ENCODE measurements at regions not wholly inside any gene's neighbourhood (a gene's known extent, or its start where the extent isn't known, plus 50 kb on each side); places are given as distances from the start of the nearest gene placed in this dataset.
"Not testable (repeated sequence)": the region's sequence is repeated elsewhere in the genome, so short reads cannot be mapped to it uniquely, and the experiment has no call there.

- no peak for DNase-seq
Observed at GRCh38 chr15:66865622-66866611, 163.9 kb downstream of the SMAD6 start.

- no peak for DNase-seq
Observed at GRCh38 chr15:66866656-66867055, 164.6 kb downstream of the SMAD6 start.

- DNase-seq = no peak
Observed at GRCh38 chr15:66868918-66869317, 166.9 kb downstream of the SMAD6 start.

- no peak for DNase-seq
Observed at GRCh38 chr15:66870880-66871388, 168.9 kb downstream of the SMAD6 start.

- no peak for DNase-seq
Observed at GRCh38 chr15:66872405-66872804, 170.4 kb downstream of the SMAD6 start.

- not testable (repeated sequence) for DNase-seq
Observed at GRCh38 chr15:66873331-66873730, 171.3 kb downstream of the SMAD6 start.

GRCh38 chr15:66873856-66874255 is 171.8 kb downstream of the SMAD6 start:
- no peak for DNase-seq

GRCh38 chr15:66875588-66876420 is 173.8 kb downstream of the SMAD6 start:
- no peak for DNase-seq

- DNase-seq = no peak
Observed at GRCh38 chr15:66876421-66876730, 174.3 kb downstream of the SMAD6 start.

- DNase-seq = no peak
Observed at GRCh38 chr15:66876731-66877476, 174.9 kb downstream of the SMAD6 start.

GRCh38 chr15:66877477-66878271 is 175.6 kb downstream of the SMAD6 start:
- no peak for DNase-seq

- no peak for DNase-seq
Observed at GRCh38 chr15:66878761-66879160, 176.7 kb downstream of the SMAD6 start.

- no peak for DNase-seq
Observed at GRCh38 chr15:66879531-66880368, 177.7 kb downstream of the SMAD6 start.

GRCh38 chr15:66880380-66881155 is 178.5 kb downstream of the SMAD6 start:
- no peak for DNase-seq

- no peak for DNase-seq
Observed at GRCh38 chr15:66881173-66881905, 179.3 kb downstream of the SMAD6 start.

GRCh38 chr15:66882251-66883020 is 180.4 kb downstream of the SMAD6 start:
- no peak for DNase-seq

GRCh38 chr15:66883284-66883911 is 181.4 kb downstream of the SMAD6 start:
- DNase-seq = peak; percentile 34

- no peak for DNase-seq
Observed at GRCh38 chr15:66884115-66884622, 181.2 kb upstream of the SMAD3 start.

Measured in retina (tissue), 1 donor.